OCI-LY3 (cell line): ENCODE measurements at regions not wholly inside any gene's neighbourhood (a gene's known extent, or its start where the extent isn't known, plus 50 kb on each side); places are given as distances from the start of the nearest gene placed in this dataset.

Experiments
- H2AFZ ChIP-seq: fragments of 200-600, 300-600 bp; shearing (Covaris generic); 2 replicates; pipeline ENCODE4 v1.6.0; 2014; ENCODE audit warnings: antibody characterized with exemption, low read depth, low read length
- H3K27ac ChIP-seq: fragments of 200-600, 300-600 bp; sonication (generic); 2 replicates; pipeline ENCODE4 v1.5.1; 2014; ENCODE audit warnings: mild to moderate bottlenecking, low read length, moderate library complexity, mixed read lengths
- H3K27me3 ChIP-seq: fragments of 200-600, 300-600 bp; sonication (generic); 2 replicates; pipeline ENCODE4 v1.6.1; 2014; ENCODE audit warnings: low read depth, low read length, mixed read lengths
- H3K36me3 ChIP-seq: fragments of 200-600, 300-600 bp; sonication (generic); replicated peaks from 2 replicates; pipeline ENCODE3; 2014; ENCODE audit warnings: low read depth, low read length, mixed read lengths
- H3K4me1 ChIP-seq: fragments of 300-600, 200-600 bp; sonication (generic); 2 replicates; pipeline ENCODE4 v1.6.1; 2014; ENCODE audit warnings: low read length, mixed read lengths
- H3K4me2 ChIP-seq: fragments of 200-600, 300-600 bp; sonication (generic); 2 replicates; pipeline ENCODE4 v1.6.1; 2014; ENCODE audit warnings: low read length, mixed read lengths
- H3K4me3 ChIP-seq: fragments of 300-600, 200-600 bp; sonication (generic); 2 replicates; pipeline ENCODE4 v1.5.1; 2014; ENCODE audit warnings: antibody characterized with exemption, mild to moderate bottlenecking, low read length, moderate library complexity
- H3K79me2 ChIP-seq: fragments of 300-600, 200-600 bp; shearing (Covaris generic); 2 replicates; pipeline ENCODE4 v1.6.1; 2014; ENCODE audit warnings: mild to moderate bottlenecking, low read length, mixed read lengths
- H3K9ac ChIP-seq: fragments of 300-600, 200-600 bp; shearing (Covaris generic); 2 replicates; pipeline ENCODE4 v1.6.0; 2014; ENCODE audit warnings: mild to moderate bottlenecking, low read length, moderate library complexity
- H3K9me3 ChIP-seq: fragments of 200-600, 300-600 bp; shearing (Covaris generic); 2 replicates; pipeline ENCODE4 v1.6.1; 2014; ENCODE audit warnings: low read length, mixed read lengths; ENCODE audit not compliant: insufficient read depth
- H4K20me1 ChIP-seq: fragments of 200-600, 300-600 bp; sonication (generic); 2 replicates; pipeline ENCODE4 v1.6.1; 2016; ENCODE audit warnings: low read length, mixed read lengths; ENCODE audit not compliant: insufficient read depth
- CTCF ChIP-seq: fragments of 200-600, 300-600 bp; sonication (generic); IDR thresholded peaks from 2 replicates; pipeline ENCODE4 v1.5.1; 2014; ENCODE audit warnings: antibody characterized with exemption, low read length, low read depth
- EZH2phosphoT487 ChIP-seq: fragments of 200-600 bp; shearing (Covaris generic); IDR thresholded peaks from 2 replicates; pipeline ENCODE4 v1.6.1; 2018; ENCODE audit warnings: antibody characterized with exemption, mixed run types, low read depth

GRCh38 chr5:99314721-99315120, 385.9 kb upstream of the CHD1 start:
- Histone ChIP-seq H3K36me3 (no peaks in the 10 kb centered on the region), H3K9me3 (no peaks in the 10 kb centered on the region), H3K79me2 (no peaks in the 10 kb centered on the region), H2AFZ (no peak overlapping the region), H4K20me1 (no peaks in the 10 kb centered on the region), H3K9ac (no peak overlapping the region), H3K4me1 (peaks cover 13% of the 10 kb centered on the region), H3K27ac (no peak overlapping the region), H3K27me3 (no peaks in the 10 kb centered on the region), H3K4me3 (no peak overlapping the region), H3K4me2 (no peak overlapping the region)
- no peak for TF ChIP-seq CTCF

- H3K4me3 ChIP-seq = no peak overlapping the region
- no peaks in the 10 kb centered on the region for H4K20me1 ChIP-seq
- no peak overlapping the region for H3K27ac ChIP-seq
- no peak overlapping the region for H3K4me2 ChIP-seq
- no peaks in the 10 kb centered on the region for H3K27me3 ChIP-seq
- TF ChIP-seq EZH2phosphoT487 (no peak), CTCF (no peak)
- H3K9me3 ChIP-seq = no peaks in the 10 kb centered on the region
- H3K4me1 ChIP-seq = no peaks in the 10 kb centered on the region
- H2AFZ ChIP-seq = no peak overlapping the region
- no peaks in the 10 kb centered on the region for H3K79me2 ChIP-seq
- H3K9ac ChIP-seq = no peak overlapping the region
- H3K36me3 ChIP-seq = no peaks in the 10 kb centered on the region
Measured at GRCh38 chr5:99308131-99308530, 379.3 kb upstream of the CHD1 start.

GRCh38 chr5:99305045-99305580, 376.3 kb upstream of the CHD1 start:
- Histone ChIP-seq H3K4me2 (no peak overlapping the region), H4K20me1 (no peaks in the 10 kb centered on the region), H3K9ac (no peak overlapping the region), H2AFZ (no peak overlapping the region), H3K79me2 (no peaks in the 10 kb centered on the region), H3K27ac (no peak overlapping the region), H3K36me3 (no peaks in the 10 kb centered on the region), H3K4me3 (no peak overlapping the region), H3K4me1 (no peaks in the 10 kb centered on the region), H3K27me3 (no peaks in the 10 kb centered on the region), H3K9me3 (no peaks in the 10 kb centered on the region)
- no peak for TF ChIP-seq EZH2phosphoT487
- no peak for TF ChIP-seq CTCF

GRCh38 chr5:99285606-99286005, 356.8 kb upstream of the CHD1 start:
- no peaks in the 10 kb centered on the region for H3K27me3 ChIP-seq
- H3K27ac ChIP-seq = no peak overlapping the region
- no peaks in the 10 kb centered on the region for H3K79me2 ChIP-seq
- H3K36me3 ChIP-seq = no peaks in the 10 kb centered on the region
- no peak overlapping the region for H3K9ac ChIP-seq
- H3K4me3 ChIP-seq = no peak overlapping the region
- H3K4me2 ChIP-seq = no peak overlapping the region
- no peaks in the 10 kb centered on the region for H3K9me3 ChIP-seq
- TF ChIP-seq CTCF = no peak
- H3K4me1 ChIP-seq = no peaks in the 10 kb centered on the region
- no peaks in the 10 kb centered on the region for H4K20me1 ChIP-seq
- no peak overlapping the region for H2AFZ ChIP-seq
